HepG2 (cell line): ENCODE measurements at regions not wholly inside any gene's neighbourhood (a gene's known extent, or its start where the extent isn't known, plus 50 kb on each side); places are given as distances from the start of the nearest gene placed in this dataset.

Source experiments
- ATAC-seq: fragments of 200-7000 bp; cut with Tn5 transposase; 3 replicates; pipeline ENCODE4 v1.9.1; 2020; ENCODE audit warnings: mild to moderate bottlenecking, moderate library complexity
- BruUV-seq: library from RNA; stranded (reverse); fragments of 400-500 nt; replicated peaks from 2 replicates; lab custom pipeline; 2021; lab: Mats Ljungman, UMichigan
- CTCF ChIA-PET: fragments of 300-600 bp; formaldehyde crosslinking; extraction: SDS; loops from one replicate; lab custom pipeline; 2021; ENCODE audit warnings: low total read pairs, inconsistent platforms, low intra/inter-chr PET ratio; lab: Yijun Ruan, JAX
- POLR2A ChIA-PET: fragments of 350-600 bp; sonication (Branson Sonifier 250); formaldehyde crosslinking; loops from one replicate; lab custom pipeline; 2020; ENCODE audit warnings: antibody characterized with exemption, inconsistent platforms; lab: Yijun Ruan, JAX
- DNase-seq: peaks from one replicate; pipeline ENCODE4 v3.0.0-alpha.2; 2015; ENCODE audit warnings: low spot score
- FAIRE-seq: peaks from 3 replicates; lab custom pipeline; 2011; peaks lifted over from hg19 to GRCh38; lab: Jason Lieb, UNC
- H2AFZ ChIP-seq: one replicate; pipeline ENCODE4 v1.6.1; 2011; ENCODE audit warnings: low read length, inconsistent platforms
- H3K27ac ChIP-seq: fragments of 300-600 bp; 3 replicates; pipeline ENCODE4 v1.8.0; 2011; ENCODE audit warnings: mixed run types, mild to moderate bottlenecking, mixed read lengths, low read length, inconsistent platforms; ENCODE audit not compliant: insufficient read depth; ENCODE audit errors: extremely low read length
- H3K27me3 ChIP-seq, 2 experiments: fragments of 200-600 bp in 1 of 2; 2 replicates in 1 of 2; 3 replicates in 1 of 2; pipeline versions ENCODE4 v1.6.0 to v1.8.0; 2011; ENCODE audit warnings: low read length in 2 of 2, mild to moderate bottlenecking in 2 of 2, moderate library complexity in 2 of 2, inconsistent platforms in 1 of 2; ENCODE audit not compliant: insufficient read depth in 2 of 2, control insufficient read depth in 1 of 2
- H3K36me3 ChIP-seq, 2 experiments: fragments of 200-600 bp in 1 of 2; replicated peaks in 1 of 2; 2 replicates in 1 of 2; 3 replicates in 1 of 2; pipeline versions ENCODE4 v1.5.1 to v1.8.0; 2011; ENCODE audit warnings: low read length in 2 of 2, inconsistent platforms in 1 of 2; ENCODE audit not compliant: insufficient read depth in 2 of 2, control insufficient read depth in 1 of 2
- H3K4me1 ChIP-seq: 2 replicates; pipeline ENCODE4 v1.5.1; 2012; ENCODE audit warnings: low read length, inconsistent platforms; ENCODE audit not compliant: insufficient read depth
- H3K4me2 ChIP-seq: 2 replicates; pipeline ENCODE4 v1.6.0; 2011; ENCODE audit warnings: low read depth, low read length, inconsistent platforms
- H3K4me3 ChIP-seq, 3 experiments: fragments of 200-600 bp in 1 of 3; sonication (generic), shearing (Covaris generic) in 1 of 3; replicated peaks in 1 of 3; 2 replicates each; pipeline ENCODE4 v1.5.1; 2011 to 2016; ENCODE audit warnings: low read length in 3 of 3, inconsistent platforms in 2 of 3, low read depth in 2 of 3, mild to moderate bottlenecking in 2 of 3, control low read depth in 1 of 3, mixed read lengths in 1 of 3; ENCODE audit not compliant: insufficient read depth in 1 of 3
- H3K79me2 ChIP-seq: one replicate; pipeline ENCODE4 v1.6.1; 2011; ENCODE audit warnings: low read length, inconsistent platforms; ENCODE audit not compliant: insufficient read depth
- H3K9ac ChIP-seq: 2 replicates; pipeline ENCODE4 v1.6.0; 2011; ENCODE audit warnings: mild to moderate bottlenecking, low read depth, low read length, inconsistent platforms; ENCODE audit not compliant: insufficient read depth
- H3K9me3 ChIP-seq: 2 replicates; pipeline ENCODE4 v1.5.1; 2012; ENCODE audit warnings: mild to moderate bottlenecking, low read length
- H4K20me1 ChIP-seq: 2 replicates; pipeline ENCODE4 v1.6.0; 2011; ENCODE audit warnings: inconsistent platforms, mild to moderate bottlenecking, low read length, moderate library complexity; ENCODE audit not compliant: insufficient read depth
- ATF2 ChIP-seq: sonication (generic); formaldehyde crosslinking; IDR thresholded peaks from 2 replicates; pipeline ENCODE4 v1.4.0; 2020; ENCODE audit warnings: missing genetic modification reagents
- BRD4 ChIP-seq: sonication (generic); formaldehyde crosslinking; IDR thresholded peaks from 2 replicates; pipeline ENCODE4 v1.4.0; 2020; ENCODE audit warnings: missing genetic modification reagents
- FOXP1 ChIP-seq, 2 experiments: fragments of 450-650 bp in 1 of 2; IDR thresholded peaks; 2 replicates each; pipeline ENCODE4 v1.6.1; 2017 to 2018; ENCODE audit warnings: antibody characterized with exemption in 1 of 2
- IRF9 ChIP-seq: sonication (generic); formaldehyde crosslinking; IDR thresholded peaks from 2 replicates; pipeline ENCODE4 v1.8.0; 2022; ENCODE audit warnings: missing genetic modification reagents, mild to moderate bottlenecking, borderline replicate concordance
- JUND ChIP-seq: sonication (generic); formaldehyde crosslinking; IDR thresholded peaks from 2 replicates; pipeline ENCODE4 v1.8.0; 2022; ENCODE audit warnings: mild to moderate bottlenecking, missing genetic modification reagents
- KLF13 ChIP-seq: sonication (generic); formaldehyde crosslinking; IDR thresholded peaks from 2 replicates; pipeline ENCODE4 v1.4.0; 2020; ENCODE audit warnings: mild to moderate bottlenecking, missing genetic modification reagents
- LBX2 ChIP-seq: sonication (generic); formaldehyde crosslinking; IDR thresholded peaks from 2 replicates; pipeline ENCODE4 v1.5.0; 2020; ENCODE audit warnings: missing genetic modification reagents, mild to moderate bottlenecking, borderline replicate concordance
- SAFB2 ChIP-seq: sonication (generic); formaldehyde crosslinking; IDR thresholded peaks from 2 replicates; pipeline ENCODE4 v1.5.1; 2020; ENCODE audit warnings: missing genetic modification reagents, low read depth, mild to moderate bottlenecking, borderline replicate concordance
- SMYD3 ChIP-seq: sonication (generic); formaldehyde crosslinking; IDR thresholded peaks from 2 replicates; pipeline ENCODE4 v1.8.1; 2023; ENCODE audit warnings: mild to moderate bottlenecking, missing genetic modification reagents
- SP1 ChIP-seq, 2 experiments: fragments of 450-650 bp in 1 of 2; sonication (generic) in 1 of 2; formaldehyde crosslinking in 1 of 2; IDR thresholded peaks; 2 replicates each; pipeline versions ENCODE4 v1.4.0 to v1.6.1; 2016 to 2020; ENCODE audit warnings: missing genetic modification reagents in 1 of 2
- SP4 ChIP-seq: sonication (generic); formaldehyde crosslinking; IDR thresholded peaks from 2 replicates; pipeline ENCODE4 v1.8.1; 2023; ENCODE audit warnings: mild to moderate bottlenecking, missing genetic modification reagents
- TMF1 ChIP-seq: sonication (generic); formaldehyde crosslinking; IDR thresholded peaks from 2 replicates; pipeline ENCODE4 v1.8.1; 2022; ENCODE audit warnings: low read depth, missing genetic modification reagents
- ZBTB21 ChIP-seq: sonication (generic); formaldehyde crosslinking; IDR thresholded peaks from 2 replicates; pipeline ENCODE4 v1.4.0; 2020; ENCODE audit warnings: missing genetic modification reagents
- ZNF207 ChIP-seq: fragments of 450-650 bp; IDR thresholded peaks from 2 replicates; pipeline ENCODE4 v1.6.1; 2016; ENCODE audit warnings: antibody characterized with exemption, borderline replicate concordance
- ZNF430 ChIP-seq: sonication (generic); formaldehyde crosslinking; IDR thresholded peaks from 2 replicates; pipeline ENCODE4 v1.9.0; 2021; ENCODE audit warnings: mild to moderate bottlenecking, missing genetic modification reagents
- WGBS: methylation state at CpG from one replicate; pipeline ENCODE4 v1.1.6; 2017; ENCODE audit warnings: low lambda C conversion rate; 5-methylcytosine and 5-hydroxymethylcytosine counted together
- in situ Hi-C: cut with HindIII; loops from 2 replicates; pipeline ENCODE4 v1.10.0; 2017; ENCODE audit warnings: low pct_unique_long_range_greater_than_20kb; ENCODE audit not compliant: extremely low pct_ligation_motif_present
- intact Hi-C: fragments of 100-400 bp; cut with micrococcal nuclease; formaldehyde crosslinking; loops from one replicate; pipeline ENCODE4 v1.10.0; 2022; ENCODE audit not compliant: unreplicated experiment

GRCh38 chrY:15441878-15442277, 917.5 kb downstream of the NLGN4Y start (continued):
- TF ChIP-seq LBX2 (CRISPR knock-in tag) (no peak), JUND (no peak), BRD4 (CRISPR knock-in tag) (no peak), ATF2 (CRISPR knock-in tag) (no peak), ZBTB21 (CRISPR knock-in tag) (no peak), SP4 (no peak)

- no peaks in the 10 kb centered on the region for H3K27me3 ChIP-seq
- no peaks in the 10 kb centered on the region for H4K20me1 ChIP-seq
- H3K4me1 ChIP-seq, result no peaks in the 10 kb centered on the region
- ATAC-seq (no peak), DNase-seq (no peak), FAIRE-seq (no peak)
- H3K9me3 ChIP-seq, result no peaks in the 10 kb centered on the region
- H3K27ac ChIP-seq, result no peak overlapping the region
- no peaks in the 10 kb centered on the region for H3K36me3 ChIP-seq
- WGBS, result no CpG with 5 or more reads among the region's 1 CpG
- no peak for TF ChIP-seq SMYD3 (CRISPR knock-in tag)
- TF ChIP-seq IRF9 (CRISPR knock-in tag), result no peak
- TF ChIP-seq SAFB2 (CRISPR knock-in tag), result no peak
- no peak for TF ChIP-seq KLF13 (CRISPR knock-in tag)
- no peak for TF ChIP-seq ZNF430 (CRISPR knock-in tag)
- no peak for TF ChIP-seq TMF1 (CRISPR knock-in tag)
- TF ChIP-seq SP1 (IDR thresholded peaks at IDR 0.05), result no peak
- no peak for TF ChIP-seq SP1 (CRISPR knock-in tag; IDR thresholded peaks at IDR 0.05)
- no peak for TF ChIP-seq FOXP1 (IDR thresholded peaks at IDR 0.05)
- no peak for TF ChIP-seq FOXP1 (CRISPR knock-in tag; IDR thresholded peaks at IDR 0.05)
- no peak for TF ChIP-seq ZNF207
- POLR2A ChIA-PET, result no interaction called here
- BruUV-seq, result no TSS peak
- CTCF ChIA-PET, result no interaction called here
- H3K79me2 ChIP-seq, result no peaks in the 10 kb centered on the region
- intact Hi-C loops (no loop called here), in situ Hi-C loops (no loop called here)
- H3K4me2 ChIP-seq, result no peak overlapping the region
- H3K4me3 ChIP-seq, result no peak overlapping the region
- no peak overlapping the region for H3K9ac ChIP-seq
- no peak overlapping the region for H2AFZ ChIP-seq
Measured at GRCh38 chrY:15445871-15446270, 921.5 kb downstream of the NLGN4Y start.
